SU-DHL-6 (cell line): ENCODE measurements at regions not wholly inside any gene's neighbourhood (a gene's known extent, or its start where the extent isn't known, plus 50 kb on each side); places are given as distances from the start of the nearest gene placed in this dataset.

Source experiments
- EZH2phosphoT487 ChIP-seq: fragments of 200-600 bp; sonication (generic), shearing (Covaris generic); conservative IDR thresholded peaks from 2 replicates; pipeline ENCODE4 v1.6.1; 2018; ENCODE audit warnings: mild to moderate bottlenecking, antibody characterized with exemption, low read length, moderate library complexity, mixed read lengths
- TF ChIP-seq, protein P1 (sequence below): fragments of 200-600 bp; sonication (generic); IDR thresholded peaks from one replicate; pipeline ENCODE4 v1.5.1; 2017; ENCODE audit warnings: antibody characterized with exemption, mild to moderate bottlenecking, low read length, moderate library complexity; ENCODE audit not compliant: insufficient read depth, poor library complexity, severe bottlenecking

DNA sequence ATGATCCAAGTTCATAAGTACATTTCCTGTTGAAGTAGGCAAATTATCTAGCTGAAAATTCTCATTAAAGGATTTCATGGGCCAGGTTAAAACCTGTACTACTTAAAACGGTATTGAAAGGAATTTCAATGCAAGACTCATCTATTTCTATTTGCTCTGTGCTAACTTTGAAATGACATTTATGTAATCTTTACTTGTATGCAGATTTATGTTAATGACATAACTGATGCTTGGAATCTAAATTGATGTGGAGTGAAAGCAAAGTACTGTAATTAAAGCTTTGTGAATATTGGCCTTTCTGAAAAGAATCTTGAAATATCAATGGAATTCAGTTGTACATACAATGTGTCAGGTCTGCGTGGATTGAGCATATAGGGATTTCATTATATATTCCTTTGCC lies 390.0 kb downstream of the CPS1 start:
- TF ChIP-seq, protein P1, sequence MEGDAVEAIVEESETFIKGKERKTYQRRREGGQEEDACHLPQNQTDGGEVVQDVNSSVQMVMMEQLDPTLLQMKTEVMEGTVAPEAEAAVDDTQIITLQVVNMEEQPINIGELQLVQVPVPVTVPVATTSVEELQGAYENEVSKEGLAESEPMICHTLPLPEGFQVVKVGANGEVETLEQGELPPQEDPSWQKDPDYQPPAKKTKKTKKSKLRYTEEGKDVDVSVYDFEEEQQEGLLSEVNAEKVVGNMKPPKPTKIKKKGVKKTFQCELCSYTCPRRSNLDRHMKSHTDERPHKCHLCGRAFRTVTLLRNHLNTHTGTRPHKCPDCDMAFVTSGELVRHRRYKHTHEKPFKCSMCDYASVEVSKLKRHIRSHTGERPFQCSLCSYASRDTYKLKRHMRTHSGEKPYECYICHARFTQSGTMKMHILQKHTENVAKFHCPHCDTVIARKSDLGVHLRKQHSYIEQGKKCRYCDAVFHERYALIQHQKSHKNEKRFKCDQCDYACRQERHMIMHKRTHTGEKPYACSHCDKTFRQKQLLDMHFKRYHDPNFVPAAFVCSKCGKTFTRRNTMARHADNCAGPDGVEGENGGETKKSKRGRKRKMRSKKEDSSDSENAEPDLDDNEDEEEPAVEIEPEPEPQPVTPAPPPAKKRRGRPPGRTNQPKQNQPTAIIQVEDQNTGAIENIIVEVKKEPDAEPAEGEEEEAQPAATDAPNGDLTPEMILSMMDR = no peak
- no peak for TF ChIP-seq EZH2phosphoT487
